ENCODE measurements at regions not wholly inside any gene's neighbourhood (a gene's known extent, or its start where the extent isn't known, plus 50 kb on each side); places are given as distances from the start of the nearest gene placed in this dataset.

DNA sequence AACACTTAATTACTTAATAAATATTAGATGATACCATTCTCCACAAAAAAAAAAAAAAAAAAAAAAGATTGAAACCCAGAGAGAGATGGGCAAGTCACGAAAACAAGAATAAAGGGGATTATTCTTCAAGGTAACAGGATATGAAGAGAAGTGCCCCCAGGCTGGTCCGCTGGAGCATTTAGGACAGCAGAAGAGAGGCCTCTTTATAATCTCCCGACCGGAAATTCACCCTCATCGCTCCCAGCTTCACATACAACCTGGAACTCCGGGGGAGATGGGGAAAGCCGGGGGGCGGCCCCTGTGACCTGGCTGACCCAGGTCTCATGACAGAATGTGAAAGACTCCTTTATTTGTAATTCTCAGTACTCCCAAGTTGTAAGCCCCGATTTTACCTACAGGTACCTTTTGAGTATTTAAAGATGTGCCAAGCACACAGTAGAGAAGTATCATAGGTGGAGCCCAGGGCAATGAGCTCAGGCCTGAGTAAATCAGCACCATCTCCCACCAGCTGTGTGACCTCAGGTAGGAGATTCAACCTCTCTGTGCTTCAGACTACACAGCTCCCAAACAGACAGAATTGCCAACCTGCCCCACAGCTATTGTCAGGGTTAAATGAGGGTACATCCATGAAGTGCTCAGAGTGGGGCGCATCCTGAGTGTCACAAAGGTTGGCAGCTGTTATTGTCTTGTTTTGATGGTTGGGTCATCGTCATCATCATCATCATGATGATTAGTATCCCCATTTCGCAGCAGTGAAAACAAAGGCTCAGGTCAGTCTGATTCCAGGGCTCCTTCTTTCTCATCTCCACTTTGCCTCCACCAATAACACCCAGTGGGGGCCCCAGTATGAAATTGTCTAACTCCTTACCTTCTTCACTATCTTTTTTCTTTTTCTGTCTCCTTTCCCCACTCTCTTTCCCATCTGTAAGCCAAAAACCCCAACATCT is 148.4 kb downstream of the PSMG1 start:
- TF ChIP-seq POLR2A (IDR thresholded peaks at IDR 0.05) (no peak), CTCF (IDR thresholded peaks at IDR 0.05) (no peak), POLR2AphosphoS5 (IDR thresholded peaks at IDR 0.05) (no peak), EP300 (IDR thresholded peaks at IDR 0.05) (no peak)

Data from sigmoid colon (tissue), 4 donors.